AG10803 (cell line): ENCODE measurements at regions not wholly inside any gene's neighbourhood (a gene's known extent, or its start where the extent isn't known, plus 50 kb on each side); places are given as distances from the start of the nearest gene placed in this dataset.
A peak's percentile ranks its signal among the peaks of the same experiment; 100 is the strongest.

Source experiments
- DNase-seq: peaks from one replicate; pipeline ENCODE4 v3.0.0; 2010; ENCODE audit warnings: low read depth
- H3K4me3 ChIP-seq: 2 replicates; pipeline ENCODE4 v1.5.1; 2011; ENCODE audit warnings: mild to moderate bottlenecking, low read length, control low read depth
- CTCF ChIP-seq: conservative IDR thresholded peaks from 2 replicates; pipeline ENCODE4 v1.5.1; 2011; ENCODE audit warnings: mild to moderate bottlenecking, low read length, control low read depth, inconsistent platforms

- TF ChIP-seq CTCF = no peak
- no peak for DNase-seq
Measured at GRCh38 chr17:33945646-33946546, 309.2 kb upstream of the CCL2 start.

GRCh38 chr17:33947762-33948161, 307.3 kb upstream of the CCL2 start:
- DNase-seq = no peak
- TF ChIP-seq CTCF = no peak
- no peak overlapping the region for H3K4me3 ChIP-seq

More at GRCh38 chr17:33945646-33946546, 309.2 kb upstream of the CCL2 start:
- no peak overlapping the region for H3K4me3 ChIP-seq

GRCh38 chr17:33948309-33948708, 306.8 kb upstream of the CCL2 start:
- no peak overlapping the region for H3K4me3 ChIP-seq
- DNase-seq = no peak
- TF ChIP-seq CTCF = no peak

GRCh38 chr17:33949100-33949499, 306.0 kb upstream of the CCL2 start:
- peak; percentile 2 for DNase-seq
- TF ChIP-seq CTCF = peak; percentile 21; the same call in 1 of the 2 replicates
- no peak overlapping the region for H3K4me3 ChIP-seq

- no peak for TF ChIP-seq CTCF
- H3K4me3 ChIP-seq = no peak overlapping the region
- DNase-seq = no peak
Measured at GRCh38 chr17:33950061-33950460, 305.0 kb upstream of the CCL2 start.

GRCh38 chr17:33952425-33952824, 302.7 kb upstream of the CCL2 start:
- no peak overlapping the region for H3K4me3 ChIP-seq
- no peak for TF ChIP-seq CTCF
- no peak for DNase-seq

- TF ChIP-seq CTCF = no peak
- no peak for DNase-seq
- H3K4me3 ChIP-seq = no peak overlapping the region
Measured at GRCh38 chr17:33954597-33954996, 300.5 kb upstream of the CCL2 start.
